WTC11 (cell line): ENCODE measurements at regions not wholly inside any gene's neighbourhood (a gene's known extent, or its start where the extent isn't known, plus 50 kb on each side); places are given as distances from the start of the nearest gene placed in this dataset.

ENCODE experiments used
- ELF4 ChIP-seq: sonication (generic); formaldehyde crosslinking; IDR thresholded peaks from 2 replicates; pipeline ENCODE4 v1.8.1; 2022; ENCODE audit warnings: low read depth, mild to moderate bottlenecking, moderate library complexity, missing genetic modification reagents
- ETV6 ChIP-seq: sonication (generic); formaldehyde crosslinking; IDR thresholded peaks from 2 replicates; pipeline ENCODE4 v1.8.1; 2022; ENCODE audit warnings: mild to moderate bottlenecking, missing genetic modification reagents
- TP53 ChIP-seq: sonication (generic); formaldehyde crosslinking; IDR thresholded peaks from 2 replicates; pipeline ENCODE4 v1.8.1; 2023; ENCODE audit warnings: mild to moderate bottlenecking, missing genetic modification reagents
- TF ChIP-seq, protein P1 (sequence below): sonication (generic); formaldehyde crosslinking; conservative IDR thresholded peaks from 2 replicates; pipeline ENCODE4 v1.8.1; 2022; ENCODE audit warnings: mild to moderate bottlenecking, missing genetic modification reagents
- TF ChIP-seq, protein P2 (sequence below): fragments of 200-600 bp; IDR thresholded peaks from 2 replicates; pipeline ENCODE4 v1.8.0; 2022; ENCODE audit warnings: antibody characterized with exemption
- TF ChIP-seq, protein P3 (sequence below): sonication (generic); formaldehyde crosslinking; IDR thresholded peaks from 2 replicates; pipeline ENCODE4 v1.8.1; 2022; ENCODE audit warnings: low read depth, missing genetic modification reagents, borderline replicate concordance
- TF ChIP-seq, protein P4 (sequence below): sonication (generic); formaldehyde crosslinking; IDR thresholded peaks from 2 replicates; pipeline ENCODE4 v1.8.1; 2023; ENCODE audit warnings: mild to moderate bottlenecking, missing genetic modification reagents
- TF ChIP-seq, protein P5 (sequence below): sonication (generic); formaldehyde crosslinking; IDR thresholded peaks from 2 replicates; pipeline ENCODE4 v1.8.0; 2022; ENCODE audit warnings: mild to moderate bottlenecking, missing genetic modification reagents
- TF ChIP-seq, protein P6 (sequence below): sonication (generic); formaldehyde crosslinking; IDR thresholded peaks from 2 replicates; pipeline ENCODE4 v1.8.0; 2023; ENCODE audit warnings: missing genetic modification reagents

DNA sequence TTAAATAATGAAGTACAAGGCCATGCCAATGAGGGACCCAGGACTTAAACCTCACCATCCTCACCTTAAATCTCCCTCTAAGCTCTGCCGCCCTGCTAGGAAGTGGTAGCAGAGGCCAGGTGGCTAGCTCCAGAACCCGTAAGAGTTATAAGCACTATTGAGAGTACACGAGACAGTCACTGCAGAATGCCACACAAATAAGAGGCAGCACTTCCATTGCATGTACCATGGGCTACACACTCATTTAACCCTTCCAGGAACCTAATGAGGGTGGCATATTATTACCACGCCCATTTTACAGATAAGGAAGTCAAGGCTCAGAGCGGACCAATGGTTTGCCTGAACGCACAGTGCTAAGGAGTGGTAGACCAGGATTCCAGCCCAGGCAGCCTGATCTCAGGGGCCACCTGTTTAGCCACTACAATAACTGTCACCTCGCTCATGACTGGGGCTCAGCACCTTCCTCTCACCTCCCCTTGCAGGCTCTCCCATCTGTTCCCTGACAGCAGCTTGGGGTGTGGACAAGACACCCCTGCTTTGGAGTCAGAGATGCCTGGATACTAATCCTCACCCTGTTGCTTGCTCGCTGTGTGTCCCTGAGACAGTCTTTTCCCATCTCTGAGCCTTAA is 54.8 kb upstream of the ID3 start:
- TF ChIP-seq, protein P1, sequence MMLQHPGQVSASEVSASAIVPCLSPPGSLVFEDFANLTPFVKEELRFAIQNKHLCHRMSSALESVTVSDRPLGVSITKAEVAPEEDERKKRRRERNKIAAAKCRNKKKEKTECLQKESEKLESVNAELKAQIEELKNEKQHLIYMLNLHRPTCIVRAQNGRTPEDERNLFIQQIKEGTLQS, result no peak
- TF ChIP-seq TP53 (CRISPR knock-in tag) (no peak), ELF4 (CRISPR knock-in tag) (no peak), ETV6 (no peak)
- TF ChIP-seq, protein P2, sequence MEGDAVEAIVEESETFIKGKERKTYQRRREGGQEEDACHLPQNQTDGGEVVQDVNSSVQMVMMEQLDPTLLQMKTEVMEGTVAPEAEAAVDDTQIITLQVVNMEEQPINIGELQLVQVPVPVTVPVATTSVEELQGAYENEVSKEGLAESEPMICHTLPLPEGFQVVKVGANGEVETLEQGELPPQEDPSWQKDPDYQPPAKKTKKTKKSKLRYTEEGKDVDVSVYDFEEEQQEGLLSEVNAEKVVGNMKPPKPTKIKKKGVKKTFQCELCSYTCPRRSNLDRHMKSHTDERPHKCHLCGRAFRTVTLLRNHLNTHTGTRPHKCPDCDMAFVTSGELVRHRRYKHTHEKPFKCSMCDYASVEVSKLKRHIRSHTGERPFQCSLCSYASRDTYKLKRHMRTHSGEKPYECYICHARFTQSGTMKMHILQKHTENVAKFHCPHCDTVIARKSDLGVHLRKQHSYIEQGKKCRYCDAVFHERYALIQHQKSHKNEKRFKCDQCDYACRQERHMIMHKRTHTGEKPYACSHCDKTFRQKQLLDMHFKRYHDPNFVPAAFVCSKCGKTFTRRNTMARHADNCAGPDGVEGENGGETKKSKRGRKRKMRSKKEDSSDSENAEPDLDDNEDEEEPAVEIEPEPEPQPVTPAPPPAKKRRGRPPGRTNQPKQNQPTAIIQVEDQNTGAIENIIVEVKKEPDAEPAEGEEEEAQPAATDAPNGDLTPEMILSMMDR, result no peak
- TF ChIP-seq, protein P3, sequence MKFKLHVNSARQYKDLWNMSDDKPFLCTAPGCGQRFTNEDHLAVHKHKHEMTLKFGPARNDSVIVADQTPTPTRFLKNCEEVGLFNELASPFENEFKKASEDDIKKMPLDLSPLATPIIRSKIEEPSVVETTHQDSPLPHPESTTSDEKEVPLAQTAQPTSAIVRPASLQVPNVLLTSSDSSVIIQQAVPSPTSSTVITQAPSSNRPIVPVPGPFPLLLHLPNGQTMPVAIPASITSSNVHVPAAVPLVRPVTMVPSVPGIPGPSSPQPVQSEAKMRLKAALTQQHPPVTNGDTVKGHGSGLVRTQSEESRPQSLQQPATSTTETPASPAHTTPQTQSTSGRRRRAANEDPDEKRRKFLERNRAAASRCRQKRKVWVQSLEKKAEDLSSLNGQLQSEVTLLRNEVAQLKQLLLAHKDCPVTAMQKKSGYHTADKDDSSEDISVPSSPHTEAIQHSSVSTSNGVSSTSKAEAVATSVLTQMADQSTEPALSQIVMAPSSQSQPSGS (CRISPR knock-in tag), result no peak
- TF ChIP-seq, protein P4, sequence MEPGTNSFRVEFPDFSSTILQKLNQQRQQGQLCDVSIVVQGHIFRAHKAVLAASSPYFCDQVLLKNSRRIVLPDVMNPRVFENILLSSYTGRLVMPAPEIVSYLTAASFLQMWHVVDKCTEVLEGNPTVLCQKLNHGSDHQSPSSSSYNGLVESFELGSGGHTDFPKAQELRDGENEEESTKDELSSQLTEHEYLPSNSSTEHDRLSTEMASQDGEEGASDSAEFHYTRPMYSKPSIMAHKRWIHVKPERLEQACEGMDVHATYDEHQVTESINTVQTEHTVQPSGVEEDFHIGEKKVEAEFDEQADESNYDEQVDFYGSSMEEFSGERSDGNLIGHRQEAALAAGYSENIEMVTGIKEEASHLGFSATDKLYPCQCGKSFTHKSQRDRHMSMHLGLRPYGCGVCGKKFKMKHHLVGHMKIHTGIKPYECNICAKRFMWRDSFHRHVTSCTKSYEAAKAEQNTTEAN (CRISPR knock-in tag), result no peak
- TF ChIP-seq, protein P5, sequence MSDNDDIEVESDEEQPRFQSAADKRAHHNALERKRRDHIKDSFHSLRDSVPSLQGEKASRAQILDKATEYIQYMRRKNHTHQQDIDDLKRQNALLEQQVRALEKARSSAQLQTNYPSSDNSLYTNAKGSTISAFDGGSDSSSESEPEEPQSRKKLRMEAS (CRISPR knock-in tag), result no peak
- TF ChIP-seq, protein P6, sequence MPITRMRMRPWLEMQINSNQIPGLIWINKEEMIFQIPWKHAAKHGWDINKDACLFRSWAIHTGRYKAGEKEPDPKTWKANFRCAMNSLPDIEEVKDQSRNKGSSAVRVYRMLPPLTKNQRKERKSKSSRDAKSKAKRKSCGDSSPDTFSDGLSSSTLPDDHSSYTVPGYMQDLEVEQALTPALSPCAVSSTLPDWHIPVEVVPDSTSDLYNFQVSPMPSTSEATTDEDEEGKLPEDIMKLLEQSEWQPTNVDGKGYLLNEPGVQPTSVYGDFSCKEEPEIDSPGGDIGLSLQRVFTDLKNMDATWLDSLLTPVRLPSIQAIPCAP (CRISPR knock-in tag), result no peak
